ENCODE measurements at regions not wholly inside any gene's neighbourhood (a gene's known extent, or its start where the extent isn't known, plus 50 kb on each side); places are given as distances from the start of the nearest gene placed in this dataset.
"Not testable (repeated sequence)": the region's sequence is repeated elsewhere in the genome, so short reads cannot be mapped to it uniquely, and the experiment has no call there.

GRCh38 chr18:43710135-43710534 lies 432.8 kb upstream of the SYT4 start:
- DNase-seq (ENCODE audit: low read depth in 2 of 3, low spot score in 2 of 3) = no peak

- no peak for DNase-seq (ENCODE audit: low read depth in 2 of 3, low spot score in 2 of 3)
Observed at GRCh38 chr18:43714343-43715010, 437.2 kb upstream of the SYT4 start.

- no peak for DNase-seq (ENCODE audit: low read depth in 2 of 3, low spot score in 2 of 3)
Observed at GRCh38 chr18:43719267-43719795, 442.0 kb upstream of the SYT4 start.

GRCh38 chr18:43720041-43720440 lies 442.8 kb upstream of the SYT4 start:
- DNase-seq (ENCODE audit: low read depth in 2 of 3, low spot score in 2 of 3) = no peak

GRCh38 chr18:43735570-43735969 lies 458.3 kb upstream of the SYT4 start:
- no peak for DNase-seq (ENCODE audit: low read depth in 2 of 3, low spot score in 2 of 3)

GRCh38 chr18:43744960-43745745 lies 467.9 kb upstream of the SYT4 start:
- DNase-seq (ENCODE audit: low read depth in 2 of 3, low spot score in 2 of 3) = no peak

- DNase-seq (ENCODE audit: low read depth in 2 of 3, low spot score in 2 of 3) = no peak
Observed at GRCh38 chr18:43751203-43751602, 473.9 kb upstream of the SYT4 start.

GRCh38 chr18:43751835-43752234 lies 474.5 kb upstream of the SYT4 start:
- no peak for DNase-seq (ENCODE audit: low read depth in 2 of 3, low spot score in 2 of 3)

GRCh38 chr18:43757273-43757672 lies 480.0 kb upstream of the SYT4 start:
- no peak for DNase-seq (ENCODE audit: low read depth in 2 of 3, low spot score in 2 of 3)

- DNase-seq (ENCODE audit: low read depth in 2 of 3, low spot score in 2 of 3) = no peak
Observed at GRCh38 chr18:43758734-43759133, 481.4 kb upstream of the SYT4 start.

- DNase-seq (ENCODE audit: low read depth in 2 of 3, low spot score in 2 of 3) = no peak
Observed at GRCh38 chr18:43760010-43760409, 482.7 kb upstream of the SYT4 start.

GRCh38 chr18:43772907-43773306 lies 495.6 kb upstream of the SYT4 start:
- no peak for DNase-seq (ENCODE audit: low read depth in 2 of 3, low spot score in 2 of 3)

- no peak for DNase-seq (ENCODE audit: low read depth in 2 of 3, low spot score in 2 of 3)
Observed at GRCh38 chr18:43774497-43774896, 497.2 kb upstream of the SYT4 start.

- DNase-seq (ENCODE audit: low read depth in 2 of 3, low spot score in 2 of 3) = no peak
Observed at GRCh38 chr18:43775591-43775990, 498.3 kb upstream of the SYT4 start.

GRCh38 chr18:43776997-43777396 lies 499.7 kb upstream of the SYT4 start:
- DNase-seq (ENCODE audit: low read depth in 2 of 3, low spot score in 2 of 3) = no peak

GRCh38 chr18:43777636-43778304 lies 500.5 kb upstream of the SYT4 start:
- no peak for DNase-seq (ENCODE audit: low read depth in 2 of 3, low spot score in 2 of 3)

- DNase-seq (ENCODE audit: low read depth in 2 of 3, low spot score in 2 of 3) = no peak
Observed at GRCh38 chr18:43780782-43781340, 503.6 kb upstream of the SYT4 start.

GRCh38 chr18:43785158-43785557 lies 507.9 kb upstream of the SYT4 start:
- no peak for DNase-seq (ENCODE audit: low read depth in 2 of 3, low spot score in 2 of 3)

GRCh38 chr18:43786893-43787292 lies 509.6 kb upstream of the SYT4 start:
- no peak for DNase-seq (ENCODE audit: low read depth in 2 of 3, low spot score in 2 of 3)

GRCh38 chr18:43787721-43788120 lies 510.4 kb upstream of the SYT4 start:
- DNase-seq (ENCODE audit: low read depth in 2 of 3, low spot score in 2 of 3) = not testable (repeated sequence)

All from hematopoietic multipotent progenitor cell (in vitro differentiated cells).